ENCODE measurements at regions not wholly inside any gene's neighbourhood (a gene's known extent, or its start where the extent isn't known, plus 50 kb on each side); places are given as distances from the start of the nearest gene placed in this dataset.
"Not testable (repeated sequence)": the region's sequence is repeated elsewhere in the genome, so short reads cannot be mapped to it uniquely, and the experiment has no call there.

DNA sequence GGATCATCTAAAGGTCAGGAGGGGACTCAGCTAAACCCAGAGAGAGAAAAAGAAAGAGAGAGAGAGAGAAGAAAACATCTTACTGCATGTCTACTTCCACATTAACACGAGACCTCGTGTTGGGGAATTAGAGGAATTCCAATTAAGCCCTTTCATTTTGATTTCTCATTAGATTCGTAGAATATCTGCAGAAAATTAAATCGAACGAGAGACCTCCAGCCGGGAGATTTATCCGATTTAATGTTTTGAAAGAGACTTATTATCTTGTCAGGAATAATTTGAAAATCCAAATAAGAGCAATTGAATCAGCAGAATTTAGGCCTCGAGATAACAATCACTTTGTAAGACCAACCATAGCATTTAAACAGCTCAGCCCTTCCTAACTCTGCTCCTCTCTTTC is 175.6 kb downstream of the ABCC12 start:
- H3K36me3 Mint-ChIP-seq, result no peaks in the 10 kb centered on the region
- DNase-seq (ENCODE audit: low spot score) (no peak), ATAC-seq (no peak)
- no peaks in the 10 kb centered on the region for H3K4me1 Mint-ChIP-seq (ENCODE audit: low read depth in 2 of 2)
- H3K27me3 Mint-ChIP-seq, result peaks cover 4 to 11% of the 10 kb centered on the region in 2 donors
- no peak overlapping the region for H3K27ac Mint-ChIP-seq
- H3K9me3 Mint-ChIP-seq, result peaks cover 6% of the 10 kb centered on the region
- H3K4me3 Mint-ChIP-seq, result no peak overlapping the region

DNA sequence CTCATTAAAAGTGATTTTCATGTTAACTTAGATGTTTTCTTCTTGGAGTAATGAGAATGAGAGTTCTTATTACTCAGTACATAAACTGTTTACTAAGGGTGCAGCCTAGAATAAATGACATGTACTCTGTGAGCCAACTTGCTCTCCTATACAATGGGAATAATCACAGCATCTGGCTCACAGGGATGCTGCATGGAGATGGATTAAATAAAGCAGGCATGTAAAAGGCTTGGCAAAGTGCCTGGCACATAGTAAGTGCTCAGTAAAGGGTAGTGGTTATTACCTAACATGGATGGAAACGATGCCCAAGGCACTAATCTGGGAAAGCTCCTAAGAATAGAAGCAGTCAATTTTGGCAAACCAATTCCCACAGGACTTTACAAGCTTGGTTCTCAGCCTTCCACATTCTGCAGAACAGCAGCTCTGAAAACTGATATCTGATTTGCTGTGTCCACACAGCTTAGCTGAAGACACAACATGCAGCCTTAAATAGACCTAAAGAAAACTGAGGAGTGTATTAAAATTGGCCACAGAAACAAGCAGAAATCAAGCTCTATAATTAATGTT is 176.1 kb downstream of the ABCC12 start:
- Mint-ChIP-seq H3K9me3 (peaks cover 5% of the 10 kb centered on the region), H3K4me1 (ENCODE audit: low read depth in 2 of 2) (no peaks in the 10 kb centered on the region), H3K36me3 (no peaks in the 10 kb centered on the region), H3K27me3 (peaks cover 4 to 8% of the 10 kb centered on the region in 2 donors), H3K27ac (no peak overlapping the region), H3K4me3 (no peak overlapping the region)
- ATAC-seq, result no peak
- no peak for DNase-seq (ENCODE audit: low spot score)

DNA sequence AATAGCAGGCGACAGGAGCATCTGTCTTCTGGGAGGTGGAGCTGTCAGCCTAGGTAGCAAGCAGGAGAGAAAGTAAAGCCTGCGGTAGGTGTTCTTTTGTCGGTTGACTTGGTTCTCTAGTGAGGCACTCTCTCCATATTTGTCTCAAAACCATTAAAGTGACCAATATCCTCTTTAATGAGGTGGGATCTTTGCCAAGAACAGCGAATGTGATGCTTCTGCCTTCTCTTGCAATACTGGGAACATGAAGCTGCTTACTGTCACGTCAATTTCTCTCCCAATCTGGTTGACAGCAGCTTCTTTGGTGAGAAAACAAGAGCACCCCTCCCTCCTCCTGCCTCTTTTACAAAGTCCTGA is 176.7 kb downstream of the ABCC12 start:
- H3K4me3 Mint-ChIP-seq, result no peak overlapping the region
- no peaks in the 10 kb centered on the region for H3K4me1 Mint-ChIP-seq (ENCODE audit: low read depth in 2 of 2)
- DNase-seq (ENCODE audit: low spot score) (no peak), ATAC-seq (no peak)
- peaks cover 3 to 4% of the 10 kb centered on the region in 2 donors for H3K27me3 Mint-ChIP-seq
- peaks cover 3% of the 10 kb centered on the region for H3K9me3 Mint-ChIP-seq
- H3K27ac Mint-ChIP-seq, result no peak overlapping the region
- no peaks in the 10 kb centered on the region for H3K36me3 Mint-ChIP-seq

DNA sequence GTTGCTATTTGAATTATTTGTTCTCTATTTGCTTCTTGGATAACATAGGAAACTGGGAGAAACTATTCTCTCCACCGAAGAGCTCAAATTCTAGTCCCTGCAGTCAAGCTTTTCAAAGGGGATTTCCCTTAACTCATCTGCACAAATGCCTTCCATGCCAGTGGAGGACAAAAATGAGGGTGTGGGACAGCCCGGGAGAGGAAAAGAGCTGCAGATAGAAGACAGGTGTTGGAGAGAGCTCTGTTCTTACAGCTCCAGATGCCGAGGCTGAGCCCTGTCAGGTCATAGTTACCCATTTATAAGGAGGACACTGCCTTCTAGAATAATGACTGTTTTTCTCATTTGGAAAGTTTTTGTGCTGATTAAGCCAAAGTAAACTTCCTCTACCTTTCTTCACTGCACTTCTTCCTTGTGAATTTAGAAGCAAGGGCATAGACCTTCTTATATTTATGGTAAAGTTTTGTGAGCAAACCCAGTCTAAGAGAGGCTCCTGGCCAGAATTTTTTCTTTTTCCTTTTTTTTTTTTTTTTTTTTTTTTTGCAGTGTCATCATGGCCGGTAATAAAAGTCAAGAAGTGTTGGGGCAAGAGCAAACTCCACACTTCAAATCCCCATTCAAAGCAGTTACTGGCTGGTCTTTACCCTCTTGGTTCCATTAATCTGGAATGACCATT is 177.2 kb downstream of the ABCC12 start:
- no peak overlapping the region for H3K4me3 Mint-ChIP-seq
- ATAC-seq, result no peak
- no peak for DNase-seq (ENCODE audit: low spot score)

DNA sequence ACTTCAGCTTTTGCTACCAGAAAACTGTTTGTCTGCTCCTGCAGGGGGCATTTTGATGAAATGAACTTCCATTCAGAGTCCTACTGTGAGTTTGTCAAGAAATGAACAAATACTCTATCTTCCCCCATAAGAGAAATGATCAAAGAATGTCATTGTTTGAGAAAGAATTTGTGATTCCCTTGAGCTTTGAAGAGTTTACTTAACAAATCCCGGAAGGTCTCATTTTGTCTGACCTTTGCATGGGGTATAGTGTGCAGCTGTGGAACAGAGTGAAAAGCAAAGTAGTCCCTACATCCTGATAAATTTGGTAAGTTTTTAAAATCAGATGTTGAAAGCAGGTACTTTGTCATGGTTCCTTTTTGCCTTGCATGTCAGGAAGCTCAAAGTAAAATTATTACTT is 178.0 kb downstream of the ABCC12 start:
- no peak for ATAC-seq
- Mint-ChIP-seq H3K36me3 (no peaks in the 10 kb centered on the region), H3K9me3 (peaks cover 2% of the 10 kb centered on the region), H3K4me1 (ENCODE audit: low read depth in 2 of 2) (no peaks in the 10 kb centered on the region), H3K27me3 (peaks cover 0 to 5% of the 10 kb centered on the region in 2 donors), H3K27ac (no peak overlapping the region), H3K4me3 (no peak overlapping the region)
- DNase-seq (ENCODE audit: low spot score), result no peak

More for the DNA sequence above, 177.2 kb downstream of the ABCC12 start:
- Mint-ChIP-seq H3K27me3 (peaks cover 0 to under 1% of the 10 kb centered on the region in 2 donors), H3K9me3 (no peaks in the 10 kb centered on the region), H3K4me1 (ENCODE audit: low read depth in 2 of 2) (no peaks in the 10 kb centered on the region), H3K36me3 (no peaks in the 10 kb centered on the region), H3K27ac (no peak overlapping the region)

DNA sequence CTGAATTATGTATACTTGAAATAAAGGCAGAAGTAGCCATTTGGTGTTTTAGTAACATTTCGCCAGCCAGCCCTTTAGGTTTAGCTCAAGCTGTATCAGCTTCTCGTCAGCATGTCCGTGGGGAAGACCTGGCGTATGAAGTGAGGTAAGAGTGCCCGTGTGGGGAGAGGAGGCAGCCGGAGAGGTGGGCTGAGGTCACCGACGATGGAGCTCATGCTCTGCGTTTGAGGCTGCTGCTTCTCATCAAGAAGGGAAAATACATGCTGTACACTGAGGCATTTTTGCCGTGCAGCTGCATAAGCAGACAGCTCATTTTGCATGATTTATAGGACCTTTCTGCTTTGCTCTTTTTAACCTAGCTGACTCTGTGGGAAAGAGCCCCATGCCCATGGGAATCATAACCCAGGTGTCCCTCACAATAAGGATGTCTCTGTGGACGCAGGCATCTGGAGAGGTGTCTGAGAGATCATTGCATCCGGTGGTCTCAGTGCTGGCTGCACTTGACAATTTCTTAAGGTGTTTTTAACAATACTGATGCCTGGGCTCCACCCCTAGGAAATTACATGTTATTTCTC is 179.1 kb downstream of the ABCC12 start:
- ATAC-seq (no peak), DNase-seq (ENCODE audit: low spot score) (no peak)
- H3K4me1 Mint-ChIP-seq (ENCODE audit: low read depth in 2 of 2), result no peaks in the 10 kb centered on the region
- H3K4me3 Mint-ChIP-seq, result no peak overlapping the region
- H3K27ac Mint-ChIP-seq, result no peak overlapping the region
- peaks cover 0 to 16% of the 10 kb centered on the region in 2 donors for H3K27me3 Mint-ChIP-seq
- H3K36me3 Mint-ChIP-seq, result no peaks in the 10 kb centered on the region
- H3K9me3 Mint-ChIP-seq, result peaks cover 7% of the 10 kb centered on the region

DNA sequence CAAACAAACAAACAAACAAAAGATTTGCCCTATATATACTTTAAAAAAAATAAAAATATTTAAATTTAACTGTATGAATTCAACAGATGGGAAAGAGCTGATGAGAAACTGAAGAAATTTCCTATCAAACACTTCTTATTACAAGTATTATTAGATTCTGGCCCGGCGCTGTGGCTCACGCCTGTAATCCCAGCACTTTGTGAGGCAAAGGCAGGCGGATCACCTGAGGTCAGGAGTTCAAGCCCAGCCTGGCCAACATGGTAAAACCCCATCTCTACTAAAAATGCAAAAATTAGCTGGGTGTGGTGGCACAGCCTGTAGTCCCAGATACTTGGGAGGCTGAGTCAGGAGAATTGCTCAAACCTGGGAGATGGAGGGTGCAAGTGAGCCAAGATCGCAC is 180.8 kb downstream of the ABCC12 start:
- peaks cover 12% of the 10 kb centered on the region for H3K9me3 Mint-ChIP-seq
- ATAC-seq; H3K27ac Mint-ChIP-seq; H3K4me3 Mint-ChIP-seq; H3K4me1 Mint-ChIP-seq (ENCODE audit: low read depth in 2 of 2); H3K36me3 Mint-ChIP-seq; DNase-seq (ENCODE audit: low spot score): not testable (repeated sequence)
- peaks cover 0 to 21% of the 10 kb centered on the region in 2 donors for H3K27me3 Mint-ChIP-seq

DNA sequence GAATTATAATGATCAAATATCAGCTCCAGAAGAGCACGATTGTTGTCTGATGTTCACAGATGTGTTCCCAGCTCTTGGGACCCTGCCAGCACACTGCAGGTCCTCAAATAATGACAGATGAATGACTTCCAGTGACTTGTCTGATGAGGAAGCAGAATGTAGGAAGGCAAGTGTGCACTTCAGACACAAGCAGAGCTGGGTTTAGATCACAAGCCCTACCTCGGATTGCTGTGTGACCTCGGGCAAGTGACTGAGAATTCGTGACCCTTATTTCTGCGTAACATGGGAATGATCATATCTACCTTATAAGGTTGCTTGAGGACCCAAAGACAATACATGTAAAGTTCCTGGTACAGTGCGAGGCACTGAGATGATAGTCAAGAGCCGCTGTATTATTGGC is 182.2 kb downstream of the ABCC12 start:
- no peak overlapping the region for H3K4me3 Mint-ChIP-seq
- peaks cover 0 to 28% of the 10 kb centered on the region in 2 donors for H3K27me3 Mint-ChIP-seq
- ATAC-seq (no peak), DNase-seq (ENCODE audit: low spot score) (no peak)
- no peaks in the 10 kb centered on the region for H3K4me1 Mint-ChIP-seq (ENCODE audit: low read depth in 2 of 2)
- no peaks in the 10 kb centered on the region for H3K36me3 Mint-ChIP-seq
- no peak overlapping the region for H3K27ac Mint-ChIP-seq
- peaks cover 16% of the 10 kb centered on the region for H3K9me3 Mint-ChIP-seq

DNA sequence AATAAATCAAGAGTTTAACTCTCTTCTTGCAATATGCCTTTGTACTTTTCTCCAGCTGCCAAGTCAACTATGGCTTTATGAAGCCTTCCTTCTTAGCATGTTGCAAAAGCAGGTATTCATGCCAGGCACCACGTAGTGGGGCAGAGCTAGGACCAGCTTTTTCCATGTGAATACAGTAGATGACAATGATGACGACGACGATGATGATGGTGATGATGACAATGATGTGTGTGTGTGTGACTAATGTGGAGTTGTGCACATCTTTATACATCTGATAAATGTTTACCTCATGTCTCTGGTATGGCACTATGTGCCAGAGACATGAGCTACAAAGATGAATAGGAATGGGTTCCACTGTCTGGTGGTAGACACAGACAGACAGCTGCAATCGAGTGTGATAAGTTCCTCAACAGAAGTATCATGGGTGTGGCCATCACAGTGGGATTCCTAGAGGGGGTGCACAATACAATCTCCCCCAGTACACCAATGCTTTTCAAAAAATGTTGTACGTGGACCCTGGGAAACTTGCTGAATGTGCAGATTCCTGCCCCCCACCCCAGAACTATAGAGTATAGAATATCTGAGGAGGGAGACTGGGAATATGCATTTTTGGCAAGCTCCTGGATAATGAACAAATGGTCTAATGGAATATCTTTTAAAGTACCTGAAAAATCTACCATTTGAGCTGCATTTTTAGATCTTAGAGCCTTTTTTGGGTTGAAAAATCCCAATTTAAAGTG is 183.4 kb downstream of the ABCC12 start:
- peaks cover 0 to 34% of the 10 kb centered on the region in 2 donors for H3K27me3 Mint-ChIP-seq

DNA sequence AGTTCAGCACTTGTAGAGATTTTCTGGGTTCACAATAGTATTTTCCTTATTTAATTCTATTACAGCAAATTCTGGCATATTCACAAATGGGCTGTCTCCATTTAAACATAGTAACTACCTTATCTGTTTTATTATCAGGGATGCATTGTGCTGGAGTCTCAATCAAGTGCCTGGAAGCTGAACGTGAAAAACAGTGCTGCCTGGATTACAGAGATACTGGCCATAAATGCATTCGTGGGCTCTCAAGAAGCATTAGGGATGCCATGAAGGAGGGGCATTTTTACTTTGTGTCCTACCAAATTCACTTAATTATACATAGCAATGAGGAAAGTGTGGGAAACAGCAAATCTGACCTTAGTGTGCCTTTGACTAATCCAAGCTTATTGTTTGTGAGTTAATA is 184.6 kb downstream of the ABCC12 start:
- Mint-ChIP-seq H3K9me3 (peaks cover 16% of the 10 kb centered on the region), H3K27me3 (peaks cover 0 to 36% of the 10 kb centered on the region in 2 donors), H3K4me1 (ENCODE audit: low read depth in 2 of 2) (no peaks in the 10 kb centered on the region), H3K27ac (no peak overlapping the region), H3K36me3 (no peaks in the 10 kb centered on the region), H3K4me3 (no peak overlapping the region)
- DNase-seq (ENCODE audit: low spot score) (no peak), ATAC-seq (no peak)

More for the DNA sequence above, 183.4 kb downstream of the ABCC12 start:
- H3K4me1 Mint-ChIP-seq (ENCODE audit: low read depth in 2 of 2), result no peaks in the 10 kb centered on the region
- H3K9me3 Mint-ChIP-seq, result peaks cover 16% of the 10 kb centered on the region
- H3K4me3 Mint-ChIP-seq, result no peak overlapping the region
- H3K36me3 Mint-ChIP-seq, result no peaks in the 10 kb centered on the region
- H3K27ac Mint-ChIP-seq, result no peak overlapping the region
- no peak for ATAC-seq
- no peak for DNase-seq (ENCODE audit: low spot score)

DNA sequence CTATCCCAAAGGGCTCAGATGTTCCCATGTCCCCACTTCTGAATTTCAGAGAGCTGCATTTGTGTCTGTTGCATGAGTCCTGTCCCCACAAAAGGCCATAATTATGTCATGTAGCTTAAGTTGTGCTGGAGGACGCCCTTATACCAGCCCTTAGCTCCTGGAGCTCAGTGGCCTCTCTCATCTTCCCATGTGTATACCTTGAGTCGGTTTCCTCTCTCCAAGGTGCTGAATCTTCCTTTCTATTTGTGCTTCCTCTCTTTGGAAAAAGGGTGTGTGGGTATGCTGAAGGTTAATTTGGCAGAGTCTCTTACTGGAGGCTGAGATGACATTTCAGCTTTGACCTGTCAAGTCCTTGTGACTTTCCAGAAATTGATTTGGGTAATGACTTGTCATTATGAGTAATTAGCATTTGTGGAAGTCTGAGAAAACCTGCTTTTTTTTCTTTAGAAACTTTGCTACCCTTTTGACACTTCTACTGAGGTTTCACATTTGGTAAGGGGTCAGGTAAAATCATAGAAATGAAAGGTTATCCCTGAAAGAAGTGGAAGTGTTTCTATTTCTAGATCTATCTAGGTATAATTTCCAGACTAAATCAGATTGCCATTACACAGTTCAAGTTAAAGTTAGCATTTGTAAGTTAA is 185.4 kb downstream of the ABCC12 start:
- Mint-ChIP-seq H3K27ac (no peak overlapping the region), H3K4me1 (ENCODE audit: low read depth in 2 of 2) (no peaks in the 10 kb centered on the region), H3K36me3 (no peaks in the 10 kb centered on the region)

DNA sequence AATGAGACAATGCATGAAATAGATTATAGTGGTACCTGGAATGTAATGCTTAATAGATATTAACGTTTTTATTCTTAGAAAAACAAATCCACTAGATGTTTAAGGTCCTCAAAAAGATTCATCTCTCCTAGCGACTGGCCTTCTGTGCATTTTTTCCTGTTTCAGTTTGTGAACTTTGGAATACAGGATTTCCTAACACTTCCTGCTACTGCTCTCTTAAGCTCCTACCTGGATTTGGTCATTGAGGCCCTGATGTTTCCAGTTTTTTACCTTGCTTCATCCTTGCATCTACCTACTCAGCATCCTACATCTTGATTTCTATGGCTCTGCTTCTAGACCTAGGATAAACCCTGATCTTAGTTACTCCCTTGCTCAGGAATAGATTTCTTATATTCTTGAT is 188.4 kb downstream of the ABCC12 start:
- H3K4me3 Mint-ChIP-seq, result no peak overlapping the region
- no peak for DNase-seq (ENCODE audit: low spot score)

More for the DNA sequence above, 185.4 kb downstream of the ABCC12 start:
- DNase-seq (ENCODE audit: low spot score), result no peak
- H3K4me3 Mint-ChIP-seq, result no peak overlapping the region
- H3K27me3 Mint-ChIP-seq, result peaks cover 0 to 36% of the 10 kb centered on the region in 2 donors
- peaks cover 16% of the 10 kb centered on the region for H3K9me3 Mint-ChIP-seq
- no peak for ATAC-seq

DNA sequence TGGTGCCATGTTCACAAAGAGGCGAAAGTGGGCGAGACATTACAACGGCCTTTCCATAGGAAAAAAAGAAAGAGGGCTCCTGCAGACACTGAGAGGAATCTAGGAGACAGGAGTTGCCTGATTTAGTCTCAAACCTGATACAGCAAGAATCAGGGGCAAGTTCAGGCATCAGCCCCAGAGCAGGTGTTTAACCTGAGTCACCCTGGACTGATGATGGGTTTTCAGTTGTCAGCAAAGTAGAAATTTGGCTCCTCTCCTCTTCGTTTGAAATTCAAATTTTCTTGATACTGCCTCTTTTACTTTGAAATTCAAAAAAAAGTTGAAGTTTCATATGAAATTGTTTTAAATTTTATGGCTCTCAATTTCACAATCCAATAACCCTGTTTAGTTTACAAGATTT is 189.5 kb downstream of the ABCC12 start:
- H3K36me3 Mint-ChIP-seq, result no peaks in the 10 kb centered on the region
- H3K9me3 Mint-ChIP-seq, result peaks cover 9% of the 10 kb centered on the region
- no peak for ATAC-seq
- DNase-seq (ENCODE audit: low spot score), result no peak
- H3K27me3 Mint-ChIP-seq, result peaks cover 2 to 29% of the 10 kb centered on the region in 2 donors
- no peak overlapping the region for H3K27ac Mint-ChIP-seq
- H3K4me3 Mint-ChIP-seq, result no peak overlapping the region
- no peaks in the 10 kb centered on the region for H3K4me1 Mint-ChIP-seq (ENCODE audit: low read depth in 2 of 2)

More for the DNA sequence above, 188.4 kb downstream of the ABCC12 start:
- Mint-ChIP-seq H3K27ac (no peak overlapping the region), H3K4me1 (ENCODE audit: low read depth in 2 of 2) (no peaks in the 10 kb centered on the region), H3K27me3 (peaks cover 2 to 39% of the 10 kb centered on the region in 2 donors), H3K9me3 (peaks cover 15% of the 10 kb centered on the region), H3K36me3 (no peaks in the 10 kb centered on the region)
- ATAC-seq, result no peak
